ENCODE measurements at regions not wholly inside any gene's neighbourhood (a gene's known extent, or its start where the extent isn't known, plus 50 kb on each side); places are given as distances from the start of the nearest gene placed in this dataset.

GRCh38 chr1:95572962-95573361, 339.0 kb downstream of the RWDD3 start:
- no peak for TF ChIP-seq CTCF (IDR thresholded peaks at IDR 0.05; ENCODE audit: extremely low read depth in 1 of 2, insufficient read depth in 1 of 2, low read depth in 1 of 2, low read length in 2 of 2)
- TF ChIP-seq JUN (IDR thresholded peaks at IDR 0.05; ENCODE audit: borderline replicate concordance, insufficient read depth, insufficient read length, low read depth): no peak

Measured in endothelial cell of umbilical vein (primary cell).